Lower lobe of right lung (tissue), 2 donors: ENCODE measurements at regions not wholly inside any gene's neighbourhood (a gene's known extent, or its start where the extent isn't known, plus 50 kb on each side); places are given as distances from the start of the nearest gene placed in this dataset.
A peak's percentile ranks its signal among the peaks of the same experiment; 100 is the strongest.

Experiments used
- ATAC-seq, 2 donors: fragments of 200-7000 bp; cut with Tn5 transposase; one replicate each; pipeline ENCODE4 v1.9.1; 2020 to 2022; ENCODE audit warnings: mild to moderate bottlenecking in 2 of 2, moderate library complexity in 2 of 2
- DNase-seq: peaks from one replicate; pipeline ENCODE4 v3.0.0-alpha.2; 2020
- H3K27ac ChIP-seq: fragments of 200-600 bp; one replicate; pipeline ENCODE4 v1.8.0; 2022
- H3K27me3 ChIP-seq: fragments of 200-600 bp; one replicate; pipeline ENCODE4 v1.8.0; 2022; ENCODE audit warnings: low read depth
- H3K36me3 ChIP-seq: fragments of 200-600 bp; one replicate; pipeline ENCODE4 v1.8.0; 2022; ENCODE audit warnings: mild to moderate bottlenecking
- H3K4me1 ChIP-seq: fragments of 200-600 bp; one replicate; pipeline ENCODE4 v1.8.0; 2022
- H3K4me3 ChIP-seq: fragments of 200-600 bp; one replicate; pipeline ENCODE4 v1.8.0; 2022; ENCODE audit warnings: mild to moderate bottlenecking
- H3K9me3 ChIP-seq: fragments of 200-600 bp; one replicate; pipeline ENCODE4 v1.8.0; 2022
- CTCF ChIP-seq: fragments of 200-600 bp; IDR thresholded peaks from one replicate; pipeline ENCODE4 v1.8.0; 2022; ENCODE audit warnings: antibody characterized with exemption, mild to moderate bottlenecking
- intact Hi-C: fragments of 100-400 bp; cut with DNase I; formaldehyde crosslinking; loops from one replicate; pipeline ENCODE4 v1.11.0; 2022
- donor health status: DM: no; HTN: yes; CAD: no; lungs with severe emphysema.

- no peak for TF ChIP-seq CTCF
- Histone ChIP-seq H3K9me3 (no peaks in the 10 kb centered on the region), H3K27ac (no peak overlapping the region), H3K4me1 (no peaks in the 10 kb centered on the region), H3K27me3 (no peaks in the 10 kb centered on the region), H3K36me3 (no peaks in the 10 kb centered on the region), H3K4me3 (no peak overlapping the region)
- no peak for DNase-seq
- intact Hi-C loops = no loop called here
- no peak for ATAC-seq
Measured at GRCh38 chr5:67954351-67954750, 261.2 kb upstream of the PIK3R1 start.

- no peaks in the 10 kb centered on the region for H3K9me3 ChIP-seq
- no peaks in the 10 kb centered on the region for H3K4me1 ChIP-seq
- intact Hi-C loops = no loop called here
- no peak overlapping the region for H3K4me3 ChIP-seq
- no peaks in the 10 kb centered on the region for H3K27me3 ChIP-seq
- ATAC-seq (no peak), DNase-seq (no peak)
- no peak overlapping the region for H3K27ac ChIP-seq
- no peak for TF ChIP-seq CTCF
- H3K36me3 ChIP-seq = no peaks in the 10 kb centered on the region
Measured at GRCh38 chr5:67942421-67942820, 273.1 kb upstream of the PIK3R1 start.

DNA sequence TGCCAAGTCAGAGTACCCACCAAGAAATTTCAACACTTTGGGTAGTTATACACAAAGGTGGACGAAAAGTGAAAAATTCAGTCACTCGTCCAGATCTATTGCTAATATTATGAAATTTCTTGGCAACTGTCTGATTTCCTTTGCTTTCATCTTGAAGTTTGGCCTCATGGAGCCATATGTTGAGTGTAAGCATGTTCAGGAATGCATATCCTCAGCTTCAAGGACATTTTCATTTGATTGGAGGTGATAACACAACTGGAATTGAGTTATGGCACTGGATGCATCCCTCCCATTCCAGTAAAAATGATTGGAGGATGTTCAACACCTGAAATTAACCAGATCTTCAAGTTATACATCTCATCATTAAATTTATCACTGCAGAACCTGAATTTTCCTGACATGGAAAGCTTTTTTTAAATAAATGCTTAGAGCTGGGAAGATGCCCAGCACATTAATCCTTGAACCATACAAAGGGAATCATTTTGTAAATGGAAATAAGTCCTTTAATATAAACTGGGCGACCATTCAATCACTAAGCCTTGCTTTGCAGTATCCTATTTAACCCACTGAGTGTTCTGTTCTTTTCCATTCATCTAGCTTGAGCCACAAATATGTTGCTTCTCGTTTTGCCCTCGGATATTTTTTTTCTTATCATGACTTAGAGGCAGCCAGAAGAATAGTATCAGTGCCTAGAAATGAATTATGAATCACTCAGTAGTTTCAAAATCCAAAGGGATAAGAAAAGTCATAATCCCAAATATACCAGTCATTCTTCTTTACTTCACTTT lies 273.7 kb upstream of the PIK3R1 start:
- Histone ChIP-seq H3K36me3 (no peaks in the 10 kb centered on the region), H3K4me1 (no peaks in the 10 kb centered on the region), H3K9me3 (no peaks in the 10 kb centered on the region), H3K27ac (no peak overlapping the region), H3K4me3 (no peak overlapping the region), H3K27me3 (no peaks in the 10 kb centered on the region)
- intact Hi-C loops = no loop called here
- TF ChIP-seq CTCF = no peak
- ATAC-seq = no peak
- no peak for DNase-seq

DNA sequence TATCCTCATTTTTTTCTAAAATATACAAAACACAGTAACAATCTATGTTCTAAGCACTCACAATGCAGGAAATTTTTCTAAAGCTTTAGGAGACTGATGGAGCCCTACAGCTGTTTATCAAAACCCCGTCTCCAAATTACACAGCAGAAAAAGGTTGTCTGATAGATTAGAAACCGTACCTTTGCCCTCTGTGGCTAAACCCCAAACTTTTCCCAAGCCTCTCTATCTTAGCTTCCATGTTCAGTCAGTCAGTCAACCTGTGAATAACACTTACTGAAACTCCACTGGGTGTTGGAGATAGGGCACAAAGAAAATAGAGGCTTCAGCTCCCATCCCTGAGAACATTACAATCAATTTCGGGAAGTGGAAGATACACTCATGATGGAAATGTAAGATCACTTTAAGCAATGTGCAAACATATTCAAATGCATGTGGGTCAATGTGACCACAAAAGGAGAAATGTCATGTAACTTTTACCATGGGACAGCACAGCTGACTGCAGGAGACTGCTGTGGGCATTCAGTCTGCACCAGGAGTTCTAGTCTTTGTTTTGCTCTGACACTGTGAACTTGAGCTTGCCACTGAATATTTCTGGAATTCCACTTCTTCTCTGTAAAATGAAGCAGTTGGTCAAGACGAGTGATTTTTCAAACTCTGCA lies 279.5 kb upstream of the PIK3R1 start:
- intact Hi-C loops = no loop called here
- Histone ChIP-seq H3K4me1 (no peaks in the 10 kb centered on the region), H3K9me3 (no peaks in the 10 kb centered on the region), H3K36me3 (no peaks in the 10 kb centered on the region), H3K4me3 (no peak overlapping the region), H3K27me3 (no peaks in the 10 kb centered on the region), H3K27ac (no peak overlapping the region)
- no peak for TF ChIP-seq CTCF
- DNase-seq = no peak
- ATAC-seq = peak; percentile 48 to 70

DNA sequence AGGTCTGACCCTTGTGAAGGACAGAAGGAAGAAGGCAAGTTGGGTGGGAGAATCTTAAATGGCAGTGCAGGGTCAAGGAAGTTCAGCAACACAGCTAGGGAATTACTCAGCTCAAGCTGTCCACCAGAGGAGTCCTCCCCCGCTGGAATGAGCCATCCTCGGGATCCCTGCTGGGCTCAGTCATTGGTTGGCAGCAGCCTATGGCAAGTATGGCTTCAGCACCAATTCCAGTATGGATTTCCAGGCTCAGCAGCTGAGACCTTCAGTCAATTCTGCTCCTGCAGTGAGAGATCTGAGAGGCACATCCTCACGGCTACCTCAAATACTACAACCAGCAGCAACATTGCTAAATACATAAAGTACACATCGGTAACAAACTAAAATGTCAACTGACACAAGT lies 280.6 kb upstream of the PIK3R1 start:
- Histone ChIP-seq H3K36me3 (no peaks in the 10 kb centered on the region), H3K4me1 (no peaks in the 10 kb centered on the region), H3K27me3 (no peaks in the 10 kb centered on the region), H3K27ac (no peak overlapping the region), H3K4me3 (no peak overlapping the region), H3K9me3 (no peaks in the 10 kb centered on the region)
- ATAC-seq (no peak), DNase-seq (no peak)
- intact Hi-C loops = no loop called here
- no peak for TF ChIP-seq CTCF
